HG02759 (cell line): ENCODE measurements at regions not wholly inside any gene's neighbourhood (a gene's known extent, or its start where the extent isn't known, plus 50 kb on each side); places are given as distances from the start of the nearest gene placed in this dataset.
"Not testable (repeated sequence)": the region's sequence is repeated elsewhere in the genome, so short reads cannot be mapped to it uniquely, and the experiment has no call there.

Experiments
- ATAC-seq: cut with Tn5 transposase; IDR thresholded peaks from one replicate; pipeline ENCODE4 v1.9.1; 2021; ENCODE audit warnings: mild to moderate bottlenecking, moderate library complexity; ENCODE audit not compliant: unreplicated experiment

DNA sequence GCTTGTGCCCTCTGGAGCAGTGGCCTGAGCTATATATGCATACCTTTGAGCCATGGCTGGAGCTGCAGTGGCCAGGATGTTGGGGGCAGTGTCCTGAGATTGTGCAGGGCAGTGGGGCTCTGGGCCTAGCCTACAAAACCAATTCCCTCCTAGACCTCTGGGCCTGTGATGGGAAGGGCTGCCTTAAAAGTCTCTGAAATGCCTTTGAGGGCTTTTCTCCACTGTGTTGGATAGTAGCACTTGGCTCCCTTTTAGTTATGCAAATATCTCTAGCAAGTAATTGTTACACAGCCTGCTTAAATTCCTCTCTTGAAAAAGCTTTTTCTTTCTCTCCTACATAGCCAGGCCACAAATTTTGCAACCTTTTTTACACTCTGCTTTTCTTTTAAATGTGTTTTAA lies 426.4 kb downstream of the ACTR3B start:
- ATAC-seq = no peak

- ATAC-seq = no peak
Observed at GRCh38 chr7:153188161-153188560, 428.6 kb downstream of the ACTR3B start.

DNA sequence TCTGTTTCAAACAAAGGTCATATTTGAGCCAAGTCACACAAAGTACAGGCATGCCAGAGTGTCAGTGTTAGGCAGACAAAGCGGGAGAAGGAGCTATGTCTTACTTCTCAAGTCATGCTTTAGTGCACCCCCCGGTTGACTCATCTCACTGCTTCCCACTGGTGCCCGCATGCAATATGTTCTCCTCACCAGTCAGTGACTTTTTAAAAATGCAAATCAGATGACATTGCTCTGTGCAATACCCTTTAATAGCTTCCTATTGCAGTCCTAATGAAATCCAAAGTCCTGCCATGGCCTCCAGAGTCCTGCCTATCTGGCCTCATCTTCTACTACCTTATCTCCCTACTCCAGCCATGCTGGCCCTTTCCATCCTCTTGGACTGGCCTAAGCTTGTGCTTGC lies 429.1 kb downstream of the ACTR3B start:
- peak; percentile 58 for ATAC-seq

DNA sequence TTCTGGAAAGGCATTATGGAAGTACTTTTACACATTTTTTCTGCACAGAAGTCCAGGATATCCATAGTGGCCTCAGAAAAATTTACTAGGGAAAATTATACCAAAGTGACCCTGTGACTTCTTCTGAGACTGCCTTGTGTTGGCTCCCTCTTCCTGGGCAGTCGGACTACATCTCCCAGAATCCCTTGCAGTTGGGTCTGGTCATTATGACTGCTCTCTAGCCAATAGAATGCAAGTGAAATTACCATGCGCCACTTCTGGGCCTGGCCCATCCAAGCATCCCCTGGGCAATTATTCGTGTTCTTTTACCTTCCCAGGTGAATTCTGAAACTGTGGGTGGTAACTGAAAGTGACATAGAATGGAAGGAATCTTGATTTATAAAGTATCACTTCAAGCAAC lies 430.9 kb downstream of the ACTR3B start:
- ATAC-seq = peak; percentile 66

- ATAC-seq = no peak
Observed at GRCh38 chr7:153190986-153191385, 431.4 kb downstream of the ACTR3B start.

GRCh38 chr7:153193144-153193595 lies 433.6 kb downstream of the ACTR3B start:
- peak; percentile 78 for ATAC-seq

DNA sequence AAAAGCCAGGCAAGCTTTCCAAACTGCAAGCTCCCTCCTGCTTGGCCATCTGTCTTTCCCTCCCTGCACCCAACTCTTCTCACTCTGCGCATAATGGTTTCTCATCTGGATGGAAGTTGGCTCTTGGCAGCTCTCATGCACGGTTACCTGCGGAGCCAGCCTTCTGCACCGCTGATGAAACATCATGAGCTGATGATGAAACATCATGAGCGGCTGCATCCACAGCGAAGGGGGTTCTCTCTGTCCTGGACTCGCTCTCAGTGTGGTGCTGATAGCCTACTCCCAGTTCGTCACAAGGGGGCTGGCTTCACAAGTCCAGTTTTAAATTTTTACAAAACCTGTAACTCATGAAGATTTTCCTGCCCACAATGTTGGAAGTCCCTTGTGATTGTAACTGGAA lies 457.5 kb downstream of the ACTR3B start:
- no peak for ATAC-seq

DNA sequence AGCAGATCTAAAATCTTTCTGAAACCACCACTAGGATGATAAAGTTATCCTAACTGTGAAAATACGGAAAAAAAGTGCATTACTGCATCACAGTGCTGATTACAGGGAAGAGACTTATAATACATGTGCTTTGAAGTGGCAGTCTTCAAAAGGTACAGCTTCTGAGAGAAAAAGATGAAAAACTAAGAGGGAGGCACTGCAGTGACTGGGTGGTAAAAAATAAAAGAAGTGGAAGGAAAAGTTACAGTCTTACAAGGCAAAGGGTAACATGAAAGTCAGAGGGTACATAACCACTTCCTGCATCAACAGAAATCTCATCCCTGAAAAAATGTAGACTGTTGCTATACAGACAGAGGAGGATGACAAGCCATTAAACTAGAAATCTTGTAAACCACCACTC lies 465.3 kb downstream of the ACTR3B start:
- ATAC-seq = no peak

DNA sequence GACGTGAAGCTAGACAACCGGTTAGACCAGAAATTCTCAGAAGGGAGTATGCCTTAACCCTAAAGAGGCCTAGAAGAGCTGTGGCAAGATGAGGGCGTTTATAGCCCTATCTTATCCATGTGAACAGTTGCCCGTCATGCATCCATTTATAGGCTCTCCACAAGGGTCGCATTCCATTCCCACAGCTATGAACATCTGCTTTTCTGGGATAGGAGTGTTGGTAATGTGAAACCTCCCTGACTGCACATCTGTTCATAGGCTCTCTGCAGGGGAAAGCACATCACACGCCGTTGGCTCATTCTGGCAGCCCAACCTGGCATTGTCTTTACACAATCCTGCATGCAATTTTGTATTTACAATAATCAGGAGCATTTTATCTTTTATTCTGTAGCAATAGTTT lies 485.6 kb downstream of the ACTR3B start:
- ATAC-seq = not testable (repeated sequence)

DNA sequence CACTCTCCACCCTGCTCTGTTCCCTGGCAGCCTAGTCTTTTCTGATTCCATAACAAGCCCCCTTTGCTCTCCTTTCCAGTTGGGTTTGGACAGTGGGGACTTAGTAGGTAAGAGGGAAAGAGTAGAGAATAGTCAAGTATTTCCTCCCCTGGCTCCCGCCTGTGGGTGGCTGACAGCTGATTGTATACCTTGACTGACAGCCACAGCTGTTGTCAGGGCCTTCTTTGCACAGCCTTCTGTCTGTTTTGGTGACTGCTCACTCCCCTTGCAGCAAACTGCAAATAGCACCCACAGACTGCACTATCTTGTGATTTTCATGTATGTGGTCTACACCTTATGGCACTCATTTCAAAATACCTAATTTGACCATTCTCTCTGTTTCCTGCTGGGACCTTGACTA lies 486.3 kb downstream of the ACTR3B start:
- ATAC-seq = no peak

DNA sequence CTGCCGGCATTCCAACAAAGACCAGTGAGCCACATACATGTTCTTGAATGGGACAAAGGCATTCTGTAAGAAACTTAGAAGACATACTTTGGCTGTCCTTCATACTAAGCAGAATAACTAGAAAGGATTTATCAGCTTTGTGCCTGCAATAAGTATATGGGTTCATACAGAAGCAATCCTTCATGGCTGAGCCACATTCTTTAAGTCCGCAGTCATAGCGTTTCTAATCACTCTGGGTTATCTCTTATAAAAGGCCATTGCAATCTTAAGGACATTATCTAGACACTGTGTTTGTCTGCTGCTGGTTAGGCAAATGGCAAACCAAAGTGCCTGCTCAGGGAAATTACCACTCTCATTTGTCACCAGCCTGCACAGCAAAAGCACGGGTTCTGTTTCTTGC lies 488.4 kb downstream of the ACTR3B start:
- ATAC-seq = no peak

DNA sequence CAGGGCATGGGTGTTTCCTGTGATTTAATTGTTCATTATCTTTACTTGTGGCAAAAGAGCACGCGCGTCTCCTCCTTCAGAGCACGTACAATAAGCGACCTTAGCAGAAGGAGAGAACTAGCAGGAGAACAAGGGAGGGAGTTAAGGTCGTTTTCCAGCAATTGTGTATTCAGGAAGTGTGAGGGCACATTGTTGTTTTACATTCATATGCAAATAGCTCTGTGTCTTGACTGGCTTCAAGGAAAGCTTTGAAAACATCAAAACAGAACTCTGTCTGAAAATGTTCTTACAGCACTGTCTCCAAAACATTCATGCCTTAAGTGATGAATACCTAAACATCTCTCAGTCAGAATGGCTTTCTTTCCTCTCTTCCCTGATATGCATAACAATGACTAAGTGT lies 499.1 kb downstream of the ACTR3B start:
- no peak for ATAC-seq

DNA sequence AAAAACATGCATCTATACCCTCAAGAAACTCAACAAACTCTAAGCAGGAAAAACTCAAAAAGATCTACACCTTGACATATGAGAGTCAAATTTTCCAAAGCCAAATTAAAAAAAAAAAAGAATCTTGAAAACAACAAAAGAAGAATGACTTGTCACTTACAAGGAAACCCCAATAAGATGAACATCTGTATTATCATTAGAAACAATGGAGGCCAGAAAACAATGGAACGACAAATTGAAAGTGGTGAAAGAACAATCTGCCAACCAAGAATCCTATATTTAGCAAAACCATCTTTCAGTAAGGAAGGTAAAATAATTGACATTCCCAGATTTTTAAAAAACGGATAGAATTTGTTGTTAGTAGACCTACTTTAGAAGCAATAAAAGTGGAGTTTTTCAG lies 516.8 kb downstream of the ACTR3B start:
- no peak for ATAC-seq

GRCh38 chr7:153286763-153287162 lies 527.2 kb downstream of the ACTR3B start:
- no peak for ATAC-seq

- ATAC-seq = no peak
Observed at GRCh38 chr7:153290066-153290465, 530.5 kb downstream of the ACTR3B start.

DNA sequence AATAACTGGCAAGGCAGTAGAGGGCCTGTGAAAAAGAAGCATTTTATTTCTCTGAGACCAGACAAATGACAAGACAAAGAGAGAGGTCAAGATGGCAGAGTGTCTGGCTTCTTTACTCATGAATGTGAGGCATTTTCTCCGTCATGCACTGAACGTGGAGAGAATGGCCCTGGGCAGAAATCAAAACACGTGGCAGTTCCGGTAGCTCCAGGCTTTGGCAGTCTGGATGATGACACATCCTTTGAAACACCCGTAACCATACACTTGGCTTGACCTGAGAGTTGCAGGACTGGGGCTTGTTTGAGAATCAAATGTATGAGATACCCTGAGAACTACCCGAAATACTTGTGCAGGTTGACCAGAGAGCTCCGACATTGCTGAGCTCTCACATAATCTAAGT lies 537.6 kb downstream of the ACTR3B start:
- no peak for ATAC-seq

DNA sequence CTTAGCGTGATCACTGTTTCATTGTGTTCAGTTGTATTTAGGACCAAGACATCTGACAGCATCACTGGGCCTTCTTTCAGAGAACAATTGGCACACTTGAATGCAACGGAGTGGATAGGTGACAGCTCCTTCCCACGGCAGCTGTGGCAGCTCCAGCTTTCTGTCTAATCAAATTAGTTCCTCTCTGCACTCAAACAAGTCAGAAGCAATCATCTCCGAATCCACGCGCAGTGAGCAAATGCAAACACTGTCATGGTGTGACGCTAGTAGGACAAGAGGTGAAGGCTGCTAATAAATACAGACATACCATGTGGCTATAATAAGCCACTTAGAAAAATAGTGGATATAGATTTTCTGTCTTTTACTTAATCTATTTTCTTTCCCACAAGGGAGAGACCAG lies 542.4 kb downstream of the ACTR3B start:
- no peak for ATAC-seq

DNA sequence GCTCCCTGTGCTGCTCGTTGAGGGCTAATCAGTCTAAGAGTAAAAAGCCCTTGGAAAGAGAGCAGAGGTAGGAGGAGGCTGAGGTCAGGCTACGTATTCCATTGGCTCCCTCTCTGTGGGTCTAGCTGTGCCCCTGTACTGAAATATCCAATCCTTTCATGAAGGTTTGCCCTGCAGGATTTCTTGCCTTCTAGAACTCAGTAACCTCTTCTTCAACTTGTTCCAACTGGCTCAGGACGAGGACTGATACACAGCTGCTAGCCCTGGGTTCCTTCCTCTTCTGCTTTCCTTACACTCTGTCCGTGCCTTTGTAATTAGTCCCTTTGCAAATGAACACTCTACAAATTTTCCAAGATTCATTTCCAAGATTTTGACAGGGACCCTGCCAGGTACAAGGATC lies 560.5 kb downstream of the ACTR3B start:
- no peak for ATAC-seq

DNA sequence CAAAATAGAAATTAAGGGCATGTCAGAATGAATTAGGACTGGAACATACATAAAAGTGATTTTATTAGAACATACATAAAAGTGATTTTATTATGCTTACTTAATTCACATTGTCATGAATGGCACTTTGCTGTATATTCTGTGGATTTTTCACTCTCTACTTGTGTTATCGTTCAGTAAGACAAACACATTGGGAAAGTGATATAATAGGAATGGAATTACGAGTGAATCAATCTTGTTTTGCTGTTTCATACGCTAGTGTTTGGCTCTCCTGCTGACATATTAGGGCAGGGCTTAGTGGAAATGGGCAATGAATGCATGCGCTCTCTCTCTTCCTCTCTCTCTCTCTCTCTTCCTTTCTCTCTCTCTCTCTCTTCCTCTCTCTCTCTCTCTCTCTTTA lies 561.1 kb downstream of the ACTR3B start:
- ATAC-seq = no peak

GRCh38 chr7:153322991-153323390 lies 563.4 kb downstream of the ACTR3B start:
- ATAC-seq = no peak

DNA sequence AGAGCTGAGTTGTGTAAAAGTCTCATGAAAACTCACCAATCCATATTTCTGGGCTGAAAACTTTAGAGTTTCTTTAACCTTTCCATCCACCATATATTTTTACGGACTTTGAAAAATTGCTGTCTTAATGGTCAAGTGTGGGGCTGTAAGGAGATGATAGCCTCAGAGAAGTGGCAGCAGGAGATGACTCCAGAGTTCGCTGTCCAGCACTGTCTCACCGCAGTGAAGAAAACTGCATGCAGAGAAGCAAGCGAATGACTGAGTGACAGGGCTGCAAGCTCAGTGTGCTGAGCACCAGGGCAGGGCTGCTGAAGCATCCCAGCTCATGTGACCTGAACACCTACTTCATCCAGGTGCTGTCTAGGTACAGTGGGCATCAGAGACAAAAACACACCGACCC lies 564.5 kb downstream of the ACTR3B start:
- no peak for ATAC-seq

GRCh38 chr7:153327683-153328082 lies 568.1 kb downstream of the ACTR3B start:
- no peak for ATAC-seq

DNA sequence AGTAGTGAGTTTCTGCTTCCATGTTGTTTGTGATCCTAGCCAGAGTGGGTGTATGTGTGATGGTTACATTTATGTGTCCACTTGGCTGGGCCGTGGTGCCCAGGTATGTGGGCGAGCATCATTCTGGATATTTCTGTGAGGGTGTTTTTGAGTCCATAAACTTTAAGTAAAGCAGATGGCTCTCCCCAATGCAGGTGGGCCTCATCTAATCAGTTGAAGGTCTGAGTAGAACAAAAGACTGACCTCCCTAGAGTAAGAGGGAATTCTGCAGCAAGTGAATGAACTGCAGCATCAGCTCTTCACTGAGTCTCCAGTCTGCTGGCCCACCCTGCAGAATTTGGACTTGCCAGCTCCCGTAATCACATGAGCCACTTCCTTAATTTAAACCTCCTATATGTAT lies 571.9 kb downstream of the ACTR3B start:
- ATAC-seq = no peak

DNA sequence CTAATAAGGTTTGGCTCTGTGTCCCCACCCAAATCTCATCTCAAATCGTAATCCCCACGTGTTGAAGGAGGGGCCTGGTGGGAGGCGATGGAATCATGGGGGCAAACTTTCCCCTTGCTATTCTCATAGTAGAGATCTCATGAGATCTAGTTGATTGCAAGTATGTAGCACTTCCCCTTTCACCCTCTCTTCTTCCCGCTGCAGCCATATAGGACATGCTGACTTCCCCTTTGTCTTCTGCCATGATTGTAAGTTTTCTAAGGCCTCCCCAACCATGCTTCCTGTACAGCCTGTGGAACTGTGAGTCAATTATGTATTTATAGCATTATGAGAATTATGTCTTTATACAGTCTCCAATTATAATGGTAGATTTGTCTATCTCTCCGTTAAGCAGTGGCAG lies 594.5 kb downstream of the ACTR3B start:
- ATAC-seq = no peak
